ELF-1 (cell line): ENCODE measurements at regions not wholly inside any gene's neighbourhood (a gene's known extent, or its start where the extent isn't known, plus 50 kb on each side); places are given as distances from the start of the nearest gene placed in this dataset.
A peak's percentile ranks its signal among the peaks of the same experiment; 100 is the strongest.

Experiments
- DNase-seq: peaks from one replicate; pipeline ENCODE4 v3.0.0-alpha.2; 2016; ENCODE audit warnings: low read depth, low spot score

DNA sequence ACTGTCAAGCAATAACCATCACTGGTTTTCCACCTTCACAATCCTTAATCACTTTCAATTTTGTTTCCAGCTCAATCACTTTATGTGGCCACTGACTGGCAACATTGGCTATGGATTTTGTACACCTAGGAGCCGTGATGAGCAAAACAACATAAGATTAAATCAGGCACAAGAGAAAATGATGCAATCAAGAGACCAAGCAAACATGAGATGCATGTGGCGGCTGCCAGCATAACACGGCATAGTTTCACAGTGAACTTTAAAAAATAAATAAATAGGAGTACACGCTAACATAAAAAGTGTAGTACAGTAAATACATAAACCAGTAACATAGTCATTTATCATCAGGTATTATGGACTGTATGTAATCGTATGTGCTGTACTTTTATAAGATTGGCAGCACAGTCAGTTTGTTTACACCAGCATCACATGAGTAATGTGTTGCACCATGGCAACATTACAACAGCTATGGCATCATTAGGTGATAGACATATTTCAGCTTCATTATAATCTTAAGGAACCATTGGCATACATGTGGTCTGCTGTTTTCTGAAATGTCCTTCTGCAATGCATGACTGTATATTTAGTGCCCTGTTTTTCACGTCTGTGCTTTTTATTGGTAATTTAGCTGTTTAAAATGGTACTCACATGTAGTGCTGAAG, 83.3 kb upstream of the PRDM11 start:
- DNase-seq = no peak

GRCh38 chr11:45063669-45064068, 82.8 kb upstream of the PRDM11 start:
- no peak for DNase-seq

DNA sequence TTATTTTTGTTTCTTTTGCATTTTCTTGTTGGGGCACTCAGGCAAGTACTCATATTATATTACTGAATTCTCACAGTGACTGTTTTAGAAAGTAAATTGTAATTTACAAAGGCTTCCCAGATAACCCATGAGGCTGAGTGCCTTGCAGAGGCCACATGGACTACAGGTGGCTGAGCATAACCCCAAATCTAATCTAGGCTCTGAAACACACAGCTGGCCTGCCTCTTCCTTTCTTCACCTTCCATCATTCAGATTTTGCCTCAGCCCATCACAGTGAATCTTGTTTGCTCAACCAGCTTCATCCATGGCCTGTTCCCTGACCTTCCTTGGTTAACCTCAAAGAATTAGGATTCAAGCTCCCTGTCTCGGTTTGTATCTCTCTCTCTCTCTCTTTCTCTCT, 78.5 kb upstream of the PRDM11 start:
- DNase-seq = no peak

- DNase-seq = no peak
These were observed 75.2 kb upstream of the PRDM11 start for GRCh38 chr11:45071232-45071631.

DNA sequence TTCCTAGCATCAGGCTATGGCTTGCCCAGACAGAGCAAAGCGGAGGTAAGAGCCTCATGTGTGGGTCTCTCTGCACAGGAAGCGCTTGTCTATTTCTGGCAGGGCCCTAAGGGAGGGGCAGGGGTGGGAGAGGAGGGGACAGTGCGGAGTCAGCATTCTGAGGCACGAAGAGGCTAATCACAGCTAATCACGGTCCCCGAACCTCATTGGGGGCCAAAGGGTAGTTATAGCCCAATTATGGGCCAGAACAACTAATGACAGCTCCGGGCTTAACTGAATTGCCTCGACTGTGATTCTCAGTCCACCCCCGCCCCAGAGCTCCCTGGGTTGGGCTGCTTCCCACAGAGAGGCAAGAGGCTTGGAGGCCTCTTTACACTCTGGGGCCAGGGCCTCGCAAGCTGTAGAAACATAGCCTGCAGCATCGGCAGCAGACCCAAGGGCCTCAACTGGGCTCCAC, 72.7 kb upstream of the PRDM11 start:
- DNase-seq = peak; percentile 66

- no peak for DNase-seq
These were observed 70.9 kb upstream of the PRDM11 start for GRCh38 chr11:45075519-45075918.

GRCh38 chr11:45075952-45076351, 70.5 kb upstream of the PRDM11 start:
- no peak for DNase-seq

DNA sequence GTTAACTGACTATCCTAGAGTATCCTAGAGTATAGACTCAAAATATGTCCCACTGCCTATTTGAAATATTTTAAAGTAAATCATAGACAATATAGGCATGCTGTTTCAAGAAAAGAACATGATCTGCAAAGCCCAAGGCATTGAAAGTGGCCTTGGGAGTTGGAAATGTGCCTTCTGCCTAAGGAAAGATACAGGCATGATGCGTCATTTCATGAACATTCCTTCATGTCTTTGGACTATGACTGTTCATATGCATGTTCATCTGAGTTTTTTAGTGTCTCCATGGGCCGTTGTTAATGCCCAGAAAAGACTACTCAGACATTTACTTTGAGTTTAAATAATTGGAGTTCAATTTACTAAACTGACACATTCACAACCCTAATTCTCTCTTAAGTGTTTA, 69.7 kb upstream of the PRDM11 start:
- DNase-seq = no peak

- peak; percentile 64 for DNase-seq
These were observed 68.0 kb upstream of the PRDM11 start for GRCh38 chr11:45078236-45079074.

DNA sequence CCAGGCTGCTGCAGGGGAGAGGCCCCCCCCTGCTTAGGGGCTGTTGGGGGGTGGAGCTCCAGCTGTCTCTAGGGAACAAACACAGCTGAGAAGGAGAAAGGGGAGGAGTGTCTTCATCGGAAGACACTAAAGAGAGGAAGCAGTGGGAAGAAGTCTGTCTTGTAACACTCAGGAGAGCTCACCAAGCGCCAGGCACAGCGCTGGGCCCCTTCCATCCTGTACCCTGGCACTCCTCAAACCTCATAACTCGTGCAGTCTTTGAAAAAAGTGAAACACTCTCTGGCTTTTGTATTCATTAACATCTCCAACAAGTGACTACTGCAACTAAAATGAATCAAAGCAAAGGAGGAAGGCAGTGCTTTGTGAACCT, 67.4 kb upstream of the PRDM11 start:
- peak; percentile 48 for DNase-seq

DNA sequence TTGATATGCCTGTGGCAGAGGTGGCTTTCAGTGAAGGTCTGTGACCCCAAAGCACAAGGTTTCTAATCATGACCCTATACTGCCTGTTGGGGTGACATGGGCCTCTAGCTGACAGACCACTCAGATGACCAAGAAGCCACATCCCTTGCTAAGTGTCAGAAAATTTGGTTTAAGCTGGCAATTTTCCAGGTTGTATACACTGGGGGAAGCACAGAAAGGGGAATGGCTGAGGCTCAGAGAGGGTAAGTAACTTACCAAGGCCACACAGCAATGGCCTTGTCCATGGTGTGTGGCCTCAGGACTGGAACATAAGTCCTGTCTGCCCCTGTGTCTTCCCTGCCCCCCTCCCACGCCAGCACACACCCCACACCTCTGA, 66.9 kb upstream of the PRDM11 start:
- DNase-seq = no peak

GRCh38 chr11:45079943-45080719, 66.3 kb upstream of the PRDM11 start:
- no peak for DNase-seq

- DNase-seq = peak; percentile 83
These were observed 63.5 kb upstream of the PRDM11 start for GRCh38 chr11:45082744-45083543.

- DNase-seq = peak; percentile 83
These were observed 62.8 kb upstream of the PRDM11 start for GRCh38 chr11:45083544-45084087.

DNA sequence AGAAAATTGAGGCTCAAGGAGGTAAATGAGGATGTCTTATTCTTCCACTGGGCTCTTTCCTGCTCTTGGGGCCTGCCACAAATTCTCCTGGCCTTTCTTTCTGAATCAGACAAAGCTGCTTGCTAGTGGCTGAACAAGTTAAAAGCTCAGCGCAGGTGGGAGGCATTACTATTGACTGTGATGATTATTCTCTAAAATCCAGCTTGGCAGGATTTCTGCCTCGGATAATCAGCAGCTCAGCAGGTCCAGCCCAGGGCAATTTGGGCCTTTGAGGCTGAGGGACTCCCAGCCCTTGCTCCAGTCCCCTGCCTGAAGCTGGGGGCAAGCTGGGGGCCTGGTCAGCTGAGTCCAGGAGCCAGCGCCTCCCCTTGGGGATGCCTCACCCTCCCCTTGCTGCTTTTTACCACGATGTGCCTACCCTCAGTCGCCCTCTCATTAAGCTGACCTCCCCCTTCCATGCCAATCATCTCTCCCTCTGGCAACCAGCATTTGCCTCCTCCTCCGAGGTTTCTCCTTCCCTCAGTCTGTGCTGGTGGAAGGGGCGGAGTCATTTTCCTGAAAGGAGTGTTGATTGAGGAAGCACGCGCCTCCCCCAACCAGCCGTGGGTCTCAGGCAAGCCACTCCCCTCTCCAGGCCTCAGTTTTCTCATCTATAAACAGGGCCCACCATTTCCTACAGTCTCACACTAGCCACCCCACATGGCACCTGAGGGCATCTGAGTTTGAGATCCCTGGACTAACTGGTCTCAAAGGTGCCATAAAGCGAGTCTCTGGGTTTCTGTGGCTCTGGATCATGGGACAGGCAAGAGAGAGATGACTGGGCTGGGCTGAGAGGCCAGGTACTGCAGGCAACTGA, 60.6 kb upstream of the PRDM11 start:
- peak; percentile 84 for DNase-seq

GRCh38 chr11:45086526-45086925, 59.9 kb upstream of the PRDM11 start:
- DNase-seq = no peak

DNA sequence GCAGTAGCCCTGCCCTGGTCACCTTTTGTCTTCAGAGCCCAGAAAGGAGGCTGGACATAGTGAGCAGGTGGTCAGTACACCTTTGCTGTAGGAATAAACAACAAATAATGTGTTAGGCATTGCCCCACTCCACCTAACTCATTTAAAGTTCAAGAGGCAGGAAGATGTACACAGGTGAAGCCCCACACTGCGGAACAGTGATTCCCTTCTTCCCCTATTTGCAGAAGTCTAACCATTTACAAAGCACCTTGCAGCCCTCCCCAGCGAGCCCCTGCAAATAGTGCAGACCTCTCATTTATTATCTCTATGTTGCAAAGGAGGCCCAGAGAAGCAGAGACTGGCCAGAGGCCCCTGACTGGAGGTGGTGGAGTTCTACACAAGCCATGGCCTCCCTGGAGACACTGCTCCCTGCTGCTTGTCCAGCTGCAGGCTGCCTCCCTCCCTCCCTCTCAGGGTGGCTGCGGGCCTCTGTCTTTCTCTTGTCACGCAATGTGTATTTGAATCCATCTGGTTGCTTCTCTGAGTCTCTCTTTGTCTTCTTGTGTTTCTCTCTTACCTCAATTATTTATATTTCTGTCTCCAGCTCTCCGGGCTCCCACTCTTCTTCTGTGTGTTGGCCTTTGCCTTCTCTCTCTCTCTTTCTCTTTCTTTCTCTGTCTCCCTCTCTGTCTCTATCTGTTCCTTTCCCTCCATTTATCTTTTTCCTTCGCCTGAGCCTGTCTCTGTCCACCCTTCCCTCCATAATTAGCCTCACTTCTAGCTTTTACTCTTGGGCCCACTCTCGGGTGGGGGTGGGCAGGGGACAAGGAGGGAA, 59.1 kb upstream of the PRDM11 start:
- DNase-seq = no peak

- peak; percentile 62 for DNase-seq
These were observed 58.6 kb upstream of the PRDM11 start for GRCh38 chr11:45087900-45088160.

GRCh38 chr11:45089251-45089650, 57.2 kb upstream of the PRDM11 start:
- DNase-seq = no peak
